ENCODE measurements at regions not wholly inside any gene's neighbourhood (a gene's known extent, or its start where the extent isn't known, plus 50 kb on each side); places are given as distances from the start of the nearest gene placed in this dataset.

GRCh38 chr1:11379851-11380250 lies 99.1 kb upstream of the DISP3 start:
- ATAC-seq (ENCODE audit: low FRiP score in 2 of 2) (no peak), DNase-seq (no peak)
- no peaks in the 10 kb centered on the region for H3K27me3 ChIP-seq
- H3K4me3 ChIP-seq = no peak overlapping the region
- no peaks in the 10 kb centered on the region for H3K4me1 ChIP-seq
- no peak overlapping the region for H3K27ac ChIP-seq
- H3K9me3 ChIP-seq = no peaks in the 10 kb centered on the region
- WGBS, 2 donors = 37 to 53% methylated on average over 8 of the region's 8 CpGs
- no peaks in the 10 kb centered on the region for H3K36me3 ChIP-seq
- TF ChIP-seq CTCF (IDR thresholded peaks at IDR 0.05) = no peak
- no peak for TF ChIP-seq POLR2AphosphoS5 (IDR thresholded peaks at IDR 0.05)
- TF ChIP-seq EP300 (IDR thresholded peaks at IDR 0.05) = no peak
- no peak for TF ChIP-seq POLR2A (IDR thresholded peaks at IDR 0.05)

GRCh38 chr1:11380500-11380899 lies 98.5 kb upstream of the DISP3 start:
- Histone ChIP-seq H3K4me1 (no peaks in the 10 kb centered on the region), H3K27ac (no peak overlapping the region), H3K36me3 (no peaks in the 10 kb centered on the region), H3K27me3 (no peaks in the 10 kb centered on the region), H3K9me3 (no peaks in the 10 kb centered on the region), H3K4me3 (no peak overlapping the region)
- ATAC-seq (ENCODE audit: low FRiP score in 2 of 2) = no peak
- 69 to 71% methylated on average over 5 of the region's 5 CpGs for WGBS, 2 donors
- no peak for DNase-seq
- TF ChIP-seq EP300 (IDR thresholded peaks at IDR 0.05) (no peak), POLR2A (IDR thresholded peaks at IDR 0.05) (no peak), CTCF (IDR thresholded peaks at IDR 0.05) (no peak), POLR2AphosphoS5 (IDR thresholded peaks at IDR 0.05) (no peak)

- no peaks in the 10 kb centered on the region for H3K27me3 ChIP-seq
- WGBS, 2 donors = 56 to 60% methylated on average over 10 of the region's 10 CpGs
- H3K4me3 ChIP-seq = no peak overlapping the region
- H3K27ac ChIP-seq = no peak overlapping the region
- H3K9me3 ChIP-seq = no peaks in the 10 kb centered on the region
- DNase-seq = no peak
- no peaks in the 10 kb centered on the region for H3K4me1 ChIP-seq
- ATAC-seq (ENCODE audit: low FRiP score in 2 of 2) = no peak
- no peak for TF ChIP-seq POLR2AphosphoS5 (IDR thresholded peaks at IDR 0.05)
- TF ChIP-seq POLR2A (IDR thresholded peaks at IDR 0.05) = no peak
- TF ChIP-seq CTCF (IDR thresholded peaks at IDR 0.05) = no peak
- TF ChIP-seq EP300 (IDR thresholded peaks at IDR 0.05) = no peak
- H3K36me3 ChIP-seq = no peaks in the 10 kb centered on the region
Measured at GRCh38 chr1:11383553-11384169, 95.3 kb upstream of the DISP3 start.

GRCh38 chr1:11384170-11384554 lies 94.8 kb upstream of the DISP3 start:
- H3K36me3 ChIP-seq = no peaks in the 10 kb centered on the region
- ATAC-seq (ENCODE audit: low FRiP score in 2 of 2) (no peak), DNase-seq (no peak)
- no peaks in the 10 kb centered on the region for H3K27me3 ChIP-seq
- H3K9me3 ChIP-seq = no peaks in the 10 kb centered on the region
- no peak overlapping the region for H3K27ac ChIP-seq
- H3K4me3 ChIP-seq = no peak overlapping the region
- TF ChIP-seq CTCF (IDR thresholded peaks at IDR 0.05) (no peak), EP300 (IDR thresholded peaks at IDR 0.05) (no peak), POLR2AphosphoS5 (IDR thresholded peaks at IDR 0.05) (no peak), POLR2A (IDR thresholded peaks at IDR 0.05) (no peak)
- no peaks in the 10 kb centered on the region for H3K4me1 ChIP-seq
- WGBS, 2 donors = 48 to 56% methylated on average over 6 of the region's 6 CpGs

GRCh38 chr1:11387829-11388228 lies 91.1 kb upstream of the DISP3 start:
- TF ChIP-seq POLR2A (IDR thresholded peaks at IDR 0.05) (no peak), POLR2AphosphoS5 (IDR thresholded peaks at IDR 0.05) (no peak), EP300 (IDR thresholded peaks at IDR 0.05) (no peak), CTCF (IDR thresholded peaks at IDR 0.05) (no peak)
- H3K27ac ChIP-seq = no peak overlapping the region

More at GRCh38 chr1:11387829-11388228, 91.1 kb upstream of the DISP3 start:
- Histone ChIP-seq H3K36me3 (no peaks in the 10 kb centered on the region), H3K4me3 (no peak overlapping the region), H3K4me1 (no peaks in the 10 kb centered on the region), H3K27me3 (no peaks in the 10 kb centered on the region), H3K9me3 (no peaks in the 10 kb centered on the region)
- WGBS, 2 donors = 13 to 24% methylated on average over 6 of the region's 6 CpGs
- ATAC-seq (ENCODE audit: low FRiP score in 2 of 2) = no peak
- no peak for DNase-seq
